ENCODE measurements at regions not wholly inside any gene's neighbourhood (a gene's known extent, or its start where the extent isn't known, plus 50 kb on each side); places are given as distances from the start of the nearest gene placed in this dataset.

DNA sequence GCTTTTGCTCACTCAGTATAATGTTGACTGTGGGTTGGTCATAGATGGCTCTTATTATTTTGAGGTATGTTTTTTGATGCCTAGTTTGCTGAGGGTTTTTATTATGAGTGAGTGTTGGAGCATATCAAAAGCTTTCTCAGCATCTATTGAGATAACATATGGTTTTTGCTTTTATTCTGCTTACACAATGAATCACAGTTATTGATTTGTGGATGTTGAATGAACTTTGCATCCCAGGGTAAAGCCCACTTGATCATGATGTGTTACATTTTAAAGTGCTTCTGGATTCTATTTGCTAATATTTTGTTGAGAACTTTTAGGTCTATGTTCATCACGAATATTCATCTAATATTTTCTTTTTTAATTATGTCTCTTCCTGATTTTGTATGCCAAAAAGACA lies 1260.3 kb downstream of the TMEM121 start:
- no peak for TF ChIP-seq CTCF (IDR thresholded peaks at IDR 0.05)
- no peak for TF ChIP-seq EP300 (IDR thresholded peaks at IDR 0.05)
- TF ChIP-seq POLR2A (IDR thresholded peaks at IDR 0.05): no peak
- TF ChIP-seq POLR2AphosphoS5 (IDR thresholded peaks at IDR 0.05): no peak

Data from stomach (tissue), 4 donors.